NB4 (cell line): ENCODE measurements at regions not wholly inside any gene's neighbourhood (a gene's known extent, or its start where the extent isn't known, plus 50 kb on each side); places are given as distances from the start of the nearest gene placed in this dataset.

Source experiments
- DNase-seq: peaks from one replicate; pipeline ENCODE4 v3.0.0; 2010; ENCODE audit warnings: low read depth
- H3K4me3 ChIP-seq: one replicate; pipeline ENCODE4 v1.5.1; 2011; ENCODE audit warnings: mild to moderate bottlenecking, low read depth, low read length, moderate library complexity
- MAX ChIP-seq: IDR thresholded peaks from 2 replicates; pipeline ENCODE4 v1.6.1; 2011; ENCODE audit warnings: low read depth, low read length
- MYC ChIP-seq: IDR thresholded peaks from 2 replicates; pipeline ENCODE4 v1.6.1; 2011; ENCODE audit warnings: low read depth, low read length
- POLR2A ChIP-seq: IDR thresholded peaks from 2 replicates; pipeline ENCODE4 v1.6.1; 2011; ENCODE audit warnings: mild to moderate bottlenecking; ENCODE audit not compliant: insufficient read length; ENCODE audit errors: extremely low read depth
- TF ChIP-seq, protein P1 (sequence below): IDR thresholded peaks from one replicate; pipeline ENCODE4 v1.5.1; 2012; ENCODE audit warnings: low read depth, low read length

- TF ChIP-seq, protein P1, sequence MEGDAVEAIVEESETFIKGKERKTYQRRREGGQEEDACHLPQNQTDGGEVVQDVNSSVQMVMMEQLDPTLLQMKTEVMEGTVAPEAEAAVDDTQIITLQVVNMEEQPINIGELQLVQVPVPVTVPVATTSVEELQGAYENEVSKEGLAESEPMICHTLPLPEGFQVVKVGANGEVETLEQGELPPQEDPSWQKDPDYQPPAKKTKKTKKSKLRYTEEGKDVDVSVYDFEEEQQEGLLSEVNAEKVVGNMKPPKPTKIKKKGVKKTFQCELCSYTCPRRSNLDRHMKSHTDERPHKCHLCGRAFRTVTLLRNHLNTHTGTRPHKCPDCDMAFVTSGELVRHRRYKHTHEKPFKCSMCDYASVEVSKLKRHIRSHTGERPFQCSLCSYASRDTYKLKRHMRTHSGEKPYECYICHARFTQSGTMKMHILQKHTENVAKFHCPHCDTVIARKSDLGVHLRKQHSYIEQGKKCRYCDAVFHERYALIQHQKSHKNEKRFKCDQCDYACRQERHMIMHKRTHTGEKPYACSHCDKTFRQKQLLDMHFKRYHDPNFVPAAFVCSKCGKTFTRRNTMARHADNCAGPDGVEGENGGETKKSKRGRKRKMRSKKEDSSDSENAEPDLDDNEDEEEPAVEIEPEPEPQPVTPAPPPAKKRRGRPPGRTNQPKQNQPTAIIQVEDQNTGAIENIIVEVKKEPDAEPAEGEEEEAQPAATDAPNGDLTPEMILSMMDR = no peak
- no peak for TF ChIP-seq MYC
- no peak for TF ChIP-seq MAX
- TF ChIP-seq POLR2A = no peak
- DNase-seq = peak; percentile 25
- H3K4me3 ChIP-seq = no peak overlapping the region
Measured at GRCh38 chr2:48251437-48252148, 62.9 kb upstream of the FOXN2 start.

DNA sequence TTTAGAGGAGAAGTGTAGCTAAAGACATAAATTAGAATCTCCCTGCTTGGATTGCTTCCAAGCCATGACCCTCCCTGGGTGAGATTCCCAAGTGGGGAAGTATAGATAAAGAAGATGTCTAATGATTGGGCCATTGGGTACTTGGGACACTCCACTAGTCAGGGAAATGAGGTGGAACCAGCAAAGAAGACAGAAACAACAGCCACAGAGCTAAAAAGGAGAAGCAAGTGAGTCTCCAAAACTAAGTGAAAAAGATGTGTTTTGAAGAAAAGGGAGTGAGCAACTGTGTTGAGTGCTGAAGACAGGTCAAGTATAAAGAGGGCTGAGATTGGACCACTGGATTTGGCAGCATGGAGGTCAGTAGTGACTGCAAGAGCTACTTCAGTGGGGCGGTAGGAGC lies 61.2 kb upstream of the FOXN2 start:
- H3K4me3 ChIP-seq = no peak overlapping the region
- no peak for TF ChIP-seq MAX
- peak; percentile 47 for DNase-seq

DNA sequence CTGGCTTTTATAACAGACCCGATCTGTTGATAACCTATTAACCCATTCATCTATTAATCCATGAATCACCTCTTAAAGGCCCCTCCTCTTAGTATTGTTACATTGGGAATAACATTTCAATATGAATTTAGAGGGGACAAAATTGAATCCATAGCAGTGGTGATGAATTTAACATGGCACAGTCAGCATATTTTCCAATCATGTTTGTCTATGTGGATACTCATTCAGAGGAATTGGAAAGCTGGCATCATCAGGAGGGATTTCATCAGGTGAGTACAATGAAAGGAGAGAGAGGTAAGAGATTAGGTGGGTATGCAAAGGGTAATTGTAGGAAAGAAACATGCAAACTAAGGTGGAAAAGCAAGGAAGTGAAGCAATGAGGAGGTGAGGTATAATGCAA lies 59.6 kb upstream of the FOXN2 start:
- DNase-seq = no peak
- TF ChIP-seq POLR2A (no peak), MYC (no peak), MAX (no peak)
- TF ChIP-seq, protein P1 = no peak
- no peak overlapping the region for H3K4me3 ChIP-seq

GRCh38 chr2:48257456-48257855 lies 57.0 kb upstream of the FOXN2 start:
- no peak for DNase-seq
- TF ChIP-seq MAX (no peak), MYC (no peak)
- TF ChIP-seq, protein P1 = no peak
- no peak overlapping the region for H3K4me3 ChIP-seq

DNA sequence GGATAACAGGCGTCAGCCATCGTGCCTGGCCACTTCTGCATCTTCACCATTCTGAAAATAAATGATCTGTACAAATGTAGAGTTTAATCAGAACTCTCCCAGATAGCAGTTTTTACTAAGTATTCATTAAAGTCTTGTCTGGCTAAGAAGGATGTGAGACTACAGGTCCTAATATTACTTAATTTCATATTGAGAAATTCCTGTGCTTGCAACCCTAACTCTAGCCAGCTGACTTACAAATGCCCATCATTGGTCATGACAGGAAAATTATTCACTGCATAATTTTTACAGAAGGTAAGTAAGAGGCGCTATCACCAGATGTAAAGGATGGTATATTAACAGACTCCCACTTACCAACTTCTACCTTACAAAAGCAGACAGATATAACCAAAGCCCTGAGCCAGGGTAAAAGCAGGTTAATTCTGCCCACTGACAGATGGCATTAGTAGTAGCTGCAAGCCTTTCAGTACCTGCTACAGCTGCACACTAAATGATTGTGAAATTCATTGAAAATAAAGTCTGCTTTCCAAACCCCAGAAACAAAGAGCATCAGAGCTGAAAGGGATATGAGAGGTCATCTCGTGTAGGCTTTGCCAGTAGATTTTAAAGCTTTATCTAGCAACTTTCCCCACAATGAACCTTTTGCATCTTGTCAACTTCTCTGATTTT lies 55.9 kb upstream of the FOXN2 start:
- TF ChIP-seq MAX (no peak), MYC (no peak), POLR2A (no peak)
- TF ChIP-seq, protein P1 = no peak
- H3K4me3 ChIP-seq = no peak overlapping the region
- DNase-seq = no peak

DNA sequence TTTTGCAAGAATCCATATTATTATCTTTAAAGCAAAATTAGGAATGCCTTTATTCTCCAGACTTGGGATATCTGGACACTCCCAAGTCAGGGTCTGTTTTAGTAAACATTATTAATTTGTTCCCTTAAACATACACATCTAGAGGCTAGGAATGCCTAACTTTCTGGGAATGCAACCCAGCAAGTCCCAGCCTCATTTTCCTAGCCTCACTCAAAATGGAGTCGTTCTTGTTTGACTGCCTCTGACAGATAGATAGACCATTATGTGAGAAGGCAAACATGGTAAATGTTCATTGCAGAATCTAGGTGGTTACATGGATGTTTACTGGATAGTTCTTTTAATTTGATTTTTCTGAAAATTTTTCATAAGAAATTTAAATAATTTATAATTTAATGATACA lies 54.7 kb upstream of the FOXN2 start:
- no peak overlapping the region for H3K4me3 ChIP-seq
- no peak for DNase-seq
- TF ChIP-seq, protein P1 = no peak
- no peak for TF ChIP-seq POLR2A
- TF ChIP-seq MAX = no peak
